Activated B cell treated with CpG ODN at 0.5 μM for 24 hours (primary cell): ENCODE measurements at regions not wholly inside any gene's neighbourhood (a gene's known extent, or its start where the extent isn't known, plus 50 kb on each side); places are given as distances from the start of the nearest gene placed in this dataset.

Source experiments
- ATAC-seq: fragments of 200-7000 bp; cut with Tn5 transposase; one replicate; pipeline ENCODE4 v1.10.0; 2021; ENCODE audit warnings: low read depth, mild to moderate bottlenecking, moderate library complexity
- CTCF ChIA-PET: fragments of 350-600 bp; sonication (Branson Sonifier 250); formaldehyde crosslinking; loops from one replicate; lab custom pipeline; 2021; ENCODE audit warnings: antibody characterized with exemption; lab: Charles Lee
- POLR2A ChIA-PET: fragments of 350-600 bp; sonication (Branson Sonifier 250); formaldehyde crosslinking; loops from one replicate; lab custom pipeline; 2021; ENCODE audit warnings: antibody characterized with exemption; lab: Charles Lee
- DNase-seq: peaks from one replicate; pipeline ENCODE4 v3.0.0; 2022
- H3K27ac Mint-ChIP-seq: one replicate; pipeline ENCODE4 v1.8.0; 2020; ENCODE audit warnings: mixed read lengths
- H3K27me3 Mint-ChIP-seq: one replicate; pipeline ENCODE4 v1.8.0; 2021; ENCODE audit warnings: mixed read lengths
- H3K36me3 Mint-ChIP-seq: one replicate; pipeline ENCODE4 v1.8.0; 2021; ENCODE audit warnings: low read depth, mixed read lengths
- H3K4me1 Mint-ChIP-seq: one replicate; pipeline ENCODE4 v1.8.0; 2021; ENCODE audit warnings: mixed read lengths
- H3K4me3 Mint-ChIP-seq: one replicate; pipeline ENCODE4 v1.8.0; 2020; ENCODE audit warnings: mild to moderate bottlenecking, mixed read lengths
- H3K9me3 Mint-ChIP-seq: one replicate; pipeline ENCODE4 v1.8.0; 2020; ENCODE audit warnings: mixed read lengths
- intact Hi-C: fragments of 100-400 bp; cut with micrococcal nuclease; formaldehyde crosslinking; loops from one replicate; pipeline ENCODE4 v1.15.1; 2024
- TF ChIP-seq, protein P1 (sequence below): fragments of 200-600 bp; IDR thresholded peaks from one replicate; pipeline ENCODE4 v1.8.0; 2022; ENCODE audit warnings: antibody characterized with exemption, mild to moderate bottlenecking

DNA sequence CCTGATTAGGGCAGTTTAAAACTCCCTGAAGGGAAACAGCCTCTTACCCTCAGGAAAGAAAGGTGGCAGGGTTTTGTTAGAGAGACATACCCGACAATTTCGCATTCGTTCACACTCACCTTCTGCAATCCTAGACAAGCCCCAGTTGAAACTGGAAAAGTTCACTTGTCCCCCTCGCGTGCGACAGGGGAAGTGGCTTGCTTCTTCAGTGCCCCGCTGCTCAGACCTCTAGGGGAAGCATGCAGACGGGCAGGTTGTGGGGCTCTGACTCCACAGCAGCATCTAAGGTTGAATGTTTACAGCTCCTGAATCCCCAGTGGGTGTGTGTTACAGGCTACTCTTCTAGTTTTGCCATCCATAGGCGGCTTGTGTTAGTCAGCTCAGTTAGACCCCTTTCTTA lies 575.7 kb upstream of the ACO1 start:
- ChIA-PET CTCF (no interaction called here), POLR2A (no interaction called here)
- Mint-ChIP-seq H3K4me3 (no peak overlapping the region), H3K9me3 (no peaks in the 10 kb centered on the region), H3K27me3 (no peaks in the 10 kb centered on the region), H3K27ac (no peak overlapping the region), H3K4me1 (no peaks in the 10 kb centered on the region), H3K36me3 (no peaks in the 10 kb centered on the region)
- ATAC-seq: no peak
- TF ChIP-seq, protein P1, sequence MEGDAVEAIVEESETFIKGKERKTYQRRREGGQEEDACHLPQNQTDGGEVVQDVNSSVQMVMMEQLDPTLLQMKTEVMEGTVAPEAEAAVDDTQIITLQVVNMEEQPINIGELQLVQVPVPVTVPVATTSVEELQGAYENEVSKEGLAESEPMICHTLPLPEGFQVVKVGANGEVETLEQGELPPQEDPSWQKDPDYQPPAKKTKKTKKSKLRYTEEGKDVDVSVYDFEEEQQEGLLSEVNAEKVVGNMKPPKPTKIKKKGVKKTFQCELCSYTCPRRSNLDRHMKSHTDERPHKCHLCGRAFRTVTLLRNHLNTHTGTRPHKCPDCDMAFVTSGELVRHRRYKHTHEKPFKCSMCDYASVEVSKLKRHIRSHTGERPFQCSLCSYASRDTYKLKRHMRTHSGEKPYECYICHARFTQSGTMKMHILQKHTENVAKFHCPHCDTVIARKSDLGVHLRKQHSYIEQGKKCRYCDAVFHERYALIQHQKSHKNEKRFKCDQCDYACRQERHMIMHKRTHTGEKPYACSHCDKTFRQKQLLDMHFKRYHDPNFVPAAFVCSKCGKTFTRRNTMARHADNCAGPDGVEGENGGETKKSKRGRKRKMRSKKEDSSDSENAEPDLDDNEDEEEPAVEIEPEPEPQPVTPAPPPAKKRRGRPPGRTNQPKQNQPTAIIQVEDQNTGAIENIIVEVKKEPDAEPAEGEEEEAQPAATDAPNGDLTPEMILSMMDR: no peak
- DNase-seq: no peak
- intact Hi-C loops: no loop called here

DNA sequence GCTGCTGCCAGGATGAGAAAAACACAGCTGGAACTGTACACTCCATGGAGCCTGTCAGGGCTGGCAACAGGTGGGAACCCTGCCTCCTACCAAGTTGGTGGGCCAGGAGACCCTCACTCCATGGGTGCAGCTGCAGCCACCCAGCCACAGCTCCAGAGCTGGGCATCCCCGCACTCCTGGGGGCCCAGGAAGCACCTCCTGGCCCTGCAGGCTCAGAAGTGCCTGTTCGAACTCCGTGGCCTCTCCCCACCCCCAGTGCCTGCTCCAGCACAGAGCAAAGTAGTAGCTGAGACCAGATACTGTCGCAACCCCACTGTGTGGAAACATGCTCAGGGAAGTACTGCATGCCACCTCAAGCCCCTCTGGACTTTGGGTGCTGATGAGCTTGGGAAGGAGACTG lies 564.0 kb upstream of the ACO1 start:
- no peaks in the 10 kb centered on the region for H3K36me3 Mint-ChIP-seq
- ChIA-PET POLR2A (no interaction called here), CTCF (no interaction called here)
- TF ChIP-seq, protein P1: no peak
- no peaks in the 10 kb centered on the region for H3K27me3 Mint-ChIP-seq
- no peaks in the 10 kb centered on the region for H3K4me1 Mint-ChIP-seq
- no peaks in the 10 kb centered on the region for H3K9me3 Mint-ChIP-seq
- DNase-seq: no peak
- no peak for ATAC-seq
- no peak overlapping the region for H3K27ac Mint-ChIP-seq
- intact Hi-C loops: no loop called here
- no peak overlapping the region for H3K4me3 Mint-ChIP-seq

DNA sequence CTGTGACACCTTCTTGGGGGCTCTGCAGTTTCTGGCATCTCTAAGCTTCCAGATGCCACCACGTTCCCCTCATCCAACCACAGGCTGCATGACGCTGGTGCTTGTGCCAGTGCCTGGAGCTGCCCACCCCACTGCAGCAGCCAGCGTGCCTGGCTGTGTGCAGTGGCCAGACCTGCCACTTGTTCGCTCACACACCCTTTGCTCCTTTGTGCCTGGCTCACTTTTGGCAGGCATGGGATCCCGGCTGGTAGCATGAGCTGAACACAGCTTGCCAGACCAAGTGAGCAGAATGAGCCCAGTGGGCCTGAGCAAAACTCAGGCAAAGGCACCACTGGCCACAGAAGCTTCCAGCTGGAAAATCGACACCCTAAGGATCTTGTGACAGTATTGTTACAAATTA lies 562.9 kb upstream of the ACO1 start:
- H3K4me1 Mint-ChIP-seq: no peaks in the 10 kb centered on the region
- ATAC-seq (no peak), DNase-seq (no peak)
- POLR2A ChIA-PET: no interaction called here
- no peaks in the 10 kb centered on the region for H3K9me3 Mint-ChIP-seq
- intact Hi-C loops: no loop called here
- no peaks in the 10 kb centered on the region for H3K27me3 Mint-ChIP-seq
- TF ChIP-seq, protein P1: no peak
- no peak overlapping the region for H3K27ac Mint-ChIP-seq
- no peak overlapping the region for H3K4me3 Mint-ChIP-seq
- CTCF ChIA-PET: no interaction called here
- H3K36me3 Mint-ChIP-seq: no peaks in the 10 kb centered on the region

DNA sequence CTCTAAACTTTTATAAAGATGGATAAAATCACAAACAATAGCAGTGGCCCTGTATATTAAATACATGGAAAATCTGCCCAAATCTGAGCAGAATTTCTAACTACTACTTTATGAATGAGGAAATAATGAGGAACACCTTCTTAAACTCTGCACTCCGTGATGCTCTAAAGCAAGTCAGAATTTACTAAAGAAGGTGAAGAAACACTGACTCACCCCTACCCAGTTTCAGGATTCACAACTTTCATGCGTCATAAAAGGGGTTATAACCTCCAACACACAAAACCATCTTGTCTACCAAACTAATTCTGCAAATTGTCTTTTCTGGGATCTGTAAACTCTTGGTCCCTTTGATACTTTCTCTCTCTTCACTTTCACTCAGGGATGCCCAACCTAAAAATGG lies 561.1 kb upstream of the ACO1 start:
- no peaks in the 10 kb centered on the region for H3K36me3 Mint-ChIP-seq
- no peak overlapping the region for H3K27ac Mint-ChIP-seq
- ChIA-PET CTCF (no interaction called here), POLR2A (no interaction called here)
- ATAC-seq: no peak
- DNase-seq: no peak
- intact Hi-C loops: no loop called here
- H3K4me3 Mint-ChIP-seq: no peak overlapping the region
- no peaks in the 10 kb centered on the region for H3K27me3 Mint-ChIP-seq
- TF ChIP-seq, protein P1: no peak
- H3K9me3 Mint-ChIP-seq: no peaks in the 10 kb centered on the region
- H3K4me1 Mint-ChIP-seq: no peaks in the 10 kb centered on the region

DNA sequence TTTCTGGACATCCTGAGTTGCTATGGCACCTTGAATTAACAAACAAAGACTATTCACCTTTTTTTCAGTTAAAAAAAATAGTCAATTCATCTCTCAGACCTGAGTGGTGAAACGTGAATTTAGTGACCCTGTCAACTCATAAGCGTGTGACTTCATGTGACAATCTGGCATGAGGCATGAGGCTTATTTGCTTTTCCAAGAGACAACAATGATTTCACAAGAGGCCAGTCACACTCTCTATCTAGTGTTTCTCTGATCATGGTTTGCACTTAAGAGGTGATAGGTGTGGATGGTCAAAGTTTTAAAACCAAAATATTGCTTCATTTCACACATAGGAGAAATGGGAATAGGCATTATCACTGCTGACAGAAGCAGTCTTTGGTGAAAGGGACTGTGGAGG lies 559.6 kb upstream of the ACO1 start:
- Mint-ChIP-seq H3K4me3 (no peak overlapping the region), H3K4me1 (no peaks in the 10 kb centered on the region), H3K27ac (no peak overlapping the region), H3K9me3 (no peaks in the 10 kb centered on the region), H3K27me3 (no peaks in the 10 kb centered on the region), H3K36me3 (no peaks in the 10 kb centered on the region)
- ChIA-PET CTCF (no interaction called here), POLR2A (no interaction called here)
- intact Hi-C loops: no loop called here
- TF ChIP-seq, protein P1: no peak
- ATAC-seq (no peak), DNase-seq (no peak)
